ENCODE measurements at regions not wholly inside any gene's neighbourhood (a gene's known extent, or its start where the extent isn't known, plus 50 kb on each side); places are given as distances from the start of the nearest gene placed in this dataset.

DNA sequence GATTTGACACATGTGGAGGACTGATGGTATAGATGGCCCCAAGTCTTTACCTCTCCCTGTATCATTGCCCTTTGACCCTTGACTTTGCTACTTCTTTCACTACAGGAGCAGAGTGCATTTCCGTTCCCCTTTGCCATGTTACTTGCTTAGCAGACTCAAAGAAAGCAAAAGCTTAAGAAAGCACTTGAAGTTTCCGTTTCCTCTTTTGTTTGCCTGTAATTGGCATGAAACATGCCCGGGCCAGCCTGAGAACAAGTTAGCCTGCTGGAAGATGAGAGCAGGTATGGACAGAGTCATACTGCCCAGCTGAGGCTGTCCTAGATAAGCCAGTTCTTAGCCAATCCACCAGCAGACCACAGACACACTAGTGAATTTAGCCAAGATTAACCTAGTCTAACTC, 206.0 kb downstream of the BCOR start:
- no peaks in the 10 kb centered on the region for H3K36me3 ChIP-seq (ENCODE audit: control insufficient read depth in 1 of 2, insufficient read depth in 2 of 2, low read length in 2 of 2)
- peaks cover 0 to 15% of the 10 kb centered on the region in 2 experiments; a peak in 3 of 4 replicates for H3K4me1 ChIP-seq (ENCODE audit: control insufficient read depth in 1 of 2, insufficient read depth in 2 of 2, low read length in 2 of 2)
- BruUV-seq (replicated peaks), result no TSS peak
- no peak overlapping the region for H3K4me2 ChIP-seq (ENCODE audit: low read length)
- DNase-seq (ENCODE audit: low read depth, low spot score), result no peak
- H3K9ac ChIP-seq (ENCODE audit: low read length), result no peak overlapping the region
- CTCF ChIA-PET, result no interaction called here
- H3K4me3 ChIP-seq (replicated peaks in 1 of 2; ENCODE audit: low read depth in 1 of 2, low read length in 2 of 2), result no peak overlapping the region
- RAD21 ChIA-PET (ENCODE audit: low non-redundant PET in 1 of 2, low total read pairs in 2 of 2, uncharacterized antibody in 2 of 2, unreplicated experiment in 2 of 2), result no interaction called here
- no peaks in the 10 kb centered on the region for H3K27me3 ChIP-seq (ENCODE audit: insufficient read depth, low read length)
- H3K9me2 ChIP-seq (ENCODE audit: insufficient read depth), result no peaks in the 10 kb centered on the region
- TF ChIP-seq POLR2AphosphoS5 (IDR thresholded peaks at IDR 0.05; ENCODE audit: low read depth, low read length) (no peak), CBX3 (IDR thresholded peaks at IDR 0.05; ENCODE audit: low read depth) (no peak), YY1 (IDR thresholded peaks at IDR 0.05; ENCODE audit: extremely low read depth, insufficient replicate concordance, low read depth, low read length) (no peak), POLR2A (IDR thresholded peaks at IDR 0.05; ENCODE audit: borderline replicate concordance, extremely low read depth, insufficient read depth, insufficient read length) (no peak), JUND (IDR thresholded peaks at IDR 0.05) (no peak), SIN3A (IDR thresholded peaks at IDR 0.05; ENCODE audit: low read depth) (no peak), MAX (IDR thresholded peaks at IDR 0.05) (no peak), SRF (IDR thresholded peaks at IDR 0.05; ENCODE audit: low read depth) (no peak), ELF1 (IDR thresholded peaks at IDR 0.05; ENCODE audit: borderline replicate concordance, low read depth) (no peak), ZFX (IDR thresholded peaks at IDR 0.05) (no peak), REST (IDR thresholded peaks at IDR 0.05; ENCODE audit: low read depth) (no peak), CEBPB (IDR thresholded peaks at IDR 0.05; ENCODE audit: low read depth) (no peak), EGR1 (IDR thresholded peaks at IDR 0.05; ENCODE audit: low read depth) (no peak), ATF3 (IDR thresholded peaks at IDR 0.05) (no peak)
- TF ChIP-seq, protein P1, sequence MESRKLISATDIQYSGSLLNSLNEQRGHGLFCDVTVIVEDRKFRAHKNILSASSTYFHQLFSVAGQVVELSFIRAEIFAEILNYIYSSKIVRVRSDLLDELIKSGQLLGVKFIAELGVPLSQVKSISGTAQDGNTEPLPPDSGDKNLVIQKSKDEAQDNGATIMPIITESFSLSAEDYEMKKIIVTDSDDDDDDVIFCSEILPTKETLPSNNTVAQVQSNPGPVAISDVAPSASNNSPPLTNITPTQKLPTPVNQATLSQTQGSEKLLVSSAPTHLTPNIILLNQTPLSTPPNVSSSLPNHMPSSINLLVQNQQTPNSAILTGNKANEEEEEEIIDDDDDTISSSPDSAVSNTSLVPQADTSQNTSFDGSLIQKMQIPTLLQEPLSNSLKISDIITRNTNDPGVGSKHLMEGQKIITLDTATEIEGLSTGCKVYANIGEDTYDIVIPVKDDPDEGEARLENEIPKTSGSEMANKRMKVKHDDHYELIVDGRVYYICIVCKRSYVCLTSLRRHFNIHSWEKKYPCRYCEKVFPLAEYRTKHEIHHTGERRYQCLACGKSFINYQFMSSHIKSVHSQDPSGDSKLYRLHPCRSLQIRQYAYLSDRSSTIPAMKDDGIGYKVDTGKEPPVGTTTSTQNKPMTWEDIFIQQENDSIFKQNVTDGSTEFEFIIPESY (IDR thresholded peaks at IDR 0.05; ENCODE audit: extremely low read depth, insufficient replicate concordance, low read length), result no peak
- no peak overlapping the region for H2AFZ ChIP-seq (ENCODE audit: low read depth, low read length, poor library complexity, severe bottlenecking)
- H3K9me3 ChIP-seq (ENCODE audit: control insufficient read depth in 1 of 2, insufficient read depth in 1 of 2, low read depth in 1 of 2, low read length in 2 of 2), result no peaks in the 10 kb centered on the region
- ATAC-seq, result no peak
- POLR2A ChIA-PET, result no interaction called here
- H3K27ac ChIP-seq (ENCODE audit: low read depth, low read length), result no peak overlapping the region
- no peaks in the 10 kb centered on the region for H3K79me2 ChIP-seq (ENCODE audit: insufficient read depth, low read length)
- H4K20me1 ChIP-seq (ENCODE audit: insufficient read depth), result no peaks in the 10 kb centered on the region
- intact Hi-C loops (cut with micrococcal nuclease), result no loop called here

Measured in HCT116 (cell line).